WERI-Rb-1 (cell line): ENCODE measurements at regions not wholly inside any gene's neighbourhood (a gene's known extent, or its start where the extent isn't known, plus 50 kb on each side); places are given as distances from the start of the nearest gene placed in this dataset.

Source experiments
- DNase-seq: peaks from one replicate; pipeline ENCODE4 v3.0.0-alpha.2; 2020
- H3K27ac ChIP-seq: fragments of 250-450 bp; sonication (Bioruptor Pico); 2 replicates; pipeline ENCODE4 v1.5.1; 2020; ENCODE audit warnings: mild to moderate bottlenecking, moderate library complexity
- H3K27me3 ChIP-seq: fragments of 250-450 bp; sonication (Bioruptor Pico); 2 replicates; pipeline ENCODE4 v1.5.1; 2021; ENCODE audit warnings: mild to moderate bottlenecking, low read depth, moderate library complexity; ENCODE audit not compliant: insufficient read depth, severe bottlenecking
- H3K36me3 ChIP-seq: fragments of 250-450 bp; sonication (Bioruptor Pico); 2 replicates; pipeline ENCODE4 v1.5.1; 2020; ENCODE audit warnings: mild to moderate bottlenecking, moderate library complexity
- H3K4me3 ChIP-seq: 2 replicates; pipeline ENCODE4 v1.5.1; 2011; ENCODE audit warnings: low read depth, mild to moderate bottlenecking, control low read depth, low read length
- H3K9me3 ChIP-seq: fragments of 250-450 bp; sonication (Bioruptor Pico); 2 replicates; pipeline ENCODE4 v1.5.1; 2021; ENCODE audit warnings: mild to moderate bottlenecking, moderate library complexity; ENCODE audit not compliant: severe bottlenecking
- CTCF ChIP-seq: IDR thresholded peaks from 2 replicates; pipeline ENCODE4 v1.5.1; 2011; ENCODE audit warnings: low read depth, mild to moderate bottlenecking, control low read depth, inconsistent platforms, low read length

GRCh38 chr7:46195934-46196333 lies 274.9 kb upstream of the IGFBP3 start:
- no peak for DNase-seq
- no peaks in the 10 kb centered on the region for H3K9me3 ChIP-seq
- no peaks in the 10 kb centered on the region for H3K36me3 ChIP-seq
- H3K27me3 ChIP-seq = peaks cover 6% of the 10 kb centered on the region
- no peak overlapping the region for H3K27ac ChIP-seq
- no peak for TF ChIP-seq CTCF
- H3K4me3 ChIP-seq = no peak overlapping the region

- Histone ChIP-seq H3K4me3 (no peak overlapping the region), H3K27ac (no peak overlapping the region), H3K27me3 (peaks cover 20% of the 10 kb centered on the region), H3K9me3 (no peaks in the 10 kb centered on the region), H3K36me3 (no peaks in the 10 kb centered on the region)
- no peak for DNase-seq
- TF ChIP-seq CTCF = no peak
Observed at GRCh38 chr7:46192271-46192670, 271.2 kb upstream of the IGFBP3 start.

- no peaks in the 10 kb centered on the region for H3K36me3 ChIP-seq
- no peak for TF ChIP-seq CTCF
- H3K9me3 ChIP-seq = no peaks in the 10 kb centered on the region
- no peak for DNase-seq
- no peak overlapping the region for H3K4me3 ChIP-seq
- H3K27me3 ChIP-seq = peaks cover 20% of the 10 kb centered on the region
- H3K27ac ChIP-seq = no peak overlapping the region
Observed at GRCh38 chr7:46191776-46192175, 270.7 kb upstream of the IGFBP3 start.

- no peak for TF ChIP-seq CTCF
- H3K9me3 ChIP-seq = no peaks in the 10 kb centered on the region
- H3K27me3 ChIP-seq = peaks cover 20% of the 10 kb centered on the region
- no peak overlapping the region for H3K4me3 ChIP-seq
- DNase-seq = no peak
- H3K36me3 ChIP-seq = no peaks in the 10 kb centered on the region
- H3K27ac ChIP-seq = no peak overlapping the region
Observed at GRCh38 chr7:46191296-46191695, 270.2 kb upstream of the IGFBP3 start.

- H3K36me3 ChIP-seq = no peaks in the 10 kb centered on the region
- DNase-seq = no peak
- TF ChIP-seq CTCF = no peak
Observed at GRCh38 chr7:46189255-46189790, 268.3 kb upstream of the IGFBP3 start.

GRCh38 chr7:46186131-46186530 lies 265.1 kb upstream of the IGFBP3 start:
- no peak for DNase-seq
- H3K27ac ChIP-seq = no peak overlapping the region
- no peaks in the 10 kb centered on the region for H3K36me3 ChIP-seq

More at GRCh38 chr7:46189255-46189790, 268.3 kb upstream of the IGFBP3 start:
- Histone ChIP-seq H3K9me3 (no peaks in the 10 kb centered on the region), H3K4me3 (no peak overlapping the region), H3K27ac (no peak overlapping the region), H3K27me3 (peaks cover 20% of the 10 kb centered on the region)

More at GRCh38 chr7:46186131-46186530, 265.1 kb upstream of the IGFBP3 start:
- Histone ChIP-seq H3K9me3 (no peaks in the 10 kb centered on the region), H3K4me3 (no peak overlapping the region), H3K27me3 (peaks cover 16% of the 10 kb centered on the region)
- no peak for TF ChIP-seq CTCF
